Right lobe of liver (tissue), 6 donors: ENCODE measurements at regions not wholly inside any gene's neighbourhood (a gene's known extent, or its start where the extent isn't known, plus 50 kb on each side); places are given as distances from the start of the nearest gene placed in this dataset.

Source experiments
- ATAC-seq, 4 donors: fragments of 200-7000 bp; cut with Tn5 transposase; one replicate each; pipeline ENCODE4 v1.9.1; 2020; ENCODE audit warnings: mild to moderate bottlenecking in 4 of 4, moderate library complexity in 4 of 4
- DNase-seq, 3 donors: peaks; one replicate each; pipeline ENCODE4 v3.0.0-alpha.2; 2020
- H3K27ac ChIP-seq, 3 donors: fragments of 200-600 bp; one replicate each; pipeline ENCODE4 v1.8.0; 2022
- H3K27me3 ChIP-seq, 2 donors: fragments of 200-600 bp; one replicate each; pipeline ENCODE4 v1.8.0; 2022
- H3K36me3 ChIP-seq, 4 donors: fragments of 200-600 bp; sonication (generic) in 1 of 4; one replicate each; pipeline versions ENCODE4 v1.5.1 to v1.8.0; 2017 to 2022; ENCODE audit warnings: control low read depth in 1 of 4
- H3K4me1 ChIP-seq, 4 donors: fragments of 200-600 bp; sonication (generic) in 1 of 4; one replicate each; pipeline versions ENCODE4 v1.5.1 to v1.8.0; 2017 to 2022; ENCODE audit warnings: control low read depth in 1 of 4
- H3K4me3 ChIP-seq, 3 donors: fragments of 200-600 bp; one replicate each; pipeline ENCODE4 v1.8.0; 2022
- H3K9me3 ChIP-seq, 4 donors: fragments of 200-600 bp; sonication (generic) in 1 of 4; one replicate each; pipeline versions ENCODE4 v1.5.1 to v1.8.0; 2017 to 2022; ENCODE audit warnings: control low read depth in 1 of 4
- CTCF ChIP-seq, 4 donors: fragments of 200-600 bp in 3 of 4; fragments of 450-650 bp in 1 of 4; IDR thresholded peaks; one replicate each; pipeline versions ENCODE4 v1.5.1 to v1.8.0; 2016 to 2022; ENCODE audit warnings: antibody characterized with exemption in 4 of 4, mild to moderate bottlenecking in 2 of 4
- POLR2A ChIP-seq: fragments of 450-650 bp; IDR thresholded peaks from one replicate; pipeline ENCODE4 v1.6.1; 2017; ENCODE audit warnings: antibody characterized with exemption, mild to moderate bottlenecking
- WGBS: methylation state at CpG from one replicate; pipeline ENCODE4 v1.1.6; 2018; ENCODE audit warnings: low coverage, low lambda C conversion rate; ENCODE audit not compliant: insufficient coverage; ENCODE audit errors: missing lambda C conversion rate; 5-methylcytosine and 5-hydroxymethylcytosine counted together
- intact Hi-C, 2 donors: fragments of 100-400 bp; cut with DNase I; formaldehyde crosslinking; loops; one replicate each; pipeline versions ENCODE4 v1.11.2 to v1.14.1; 2022
- donor health status: DM: no; HTN: yes; CAD: no.
- donor health status: DM: no; HTN: no; CAD: no.
- donor health status: DM: no; HTN: no; CAD: no.
- donor health status: DM: no; HTN: yes; CAD: no.
- donor health status: DM: no; HTN: yes; CAD: no.

GRCh38 chr5:153883854-153884611 lies 154.7 kb downstream of the FAM114A2 start:
- H3K27ac ChIP-seq = no peak overlapping the region
- 54% methylated on average over 5 of the region's 6 CpGs for WGBS
- DNase-seq = no peak
- no peaks in the 10 kb centered on the region for H3K9me3 ChIP-seq
- TF ChIP-seq CTCF (IDR thresholded peaks at IDR 0.05) (no peak), POLR2A (no peak)
- no peaks in the 10 kb centered on the region for H3K27me3 ChIP-seq
- H3K4me3 ChIP-seq = no peak overlapping the region
- no peaks in the 10 kb centered on the region for H3K4me1 ChIP-seq
- intact Hi-C loops = no loop called here
- no peaks in the 10 kb centered on the region for H3K36me3 ChIP-seq
- ATAC-seq = no peak

- Histone ChIP-seq H3K36me3 (no peaks in the 10 kb centered on the region), H3K4me1 (no peaks in the 10 kb centered on the region), H3K27ac (no peak overlapping the region), H3K9me3 (no peaks in the 10 kb centered on the region), H3K4me3 (no peak overlapping the region), H3K27me3 (no peaks in the 10 kb centered on the region)
- TF ChIP-seq CTCF (IDR thresholded peaks at IDR 0.05) (no peak), POLR2A (no peak)
- intact Hi-C loops = no loop called here
- WGBS = 31% methylated on average over 1 of the region's 1 CpG
- DNase-seq (no peak), ATAC-seq (no peak)
Measured at GRCh38 chr5:153881687-153882086, 157.0 kb downstream of the FAM114A2 start.

- Histone ChIP-seq H3K27me3 (no peaks in the 10 kb centered on the region), H3K9me3 (no peaks in the 10 kb centered on the region), H3K4me3 (no peak overlapping the region), H3K27ac (no peak overlapping the region), H3K4me1 (no peaks in the 10 kb centered on the region), H3K36me3 (no peaks in the 10 kb centered on the region)
- 20% methylated on average over 1 of the region's 1 CpG for WGBS
- DNase-seq (no peak), ATAC-seq (no peak)
- intact Hi-C loops = no loop called here
- no peak for TF ChIP-seq CTCF (IDR thresholded peaks at IDR 0.05)
Measured at GRCh38 chr5:153880106-153880505, 158.6 kb downstream of the FAM114A2 start.

GRCh38 chr5:153879596-153879995 lies 159.1 kb downstream of the FAM114A2 start:
- Histone ChIP-seq H3K9me3 (no peaks in the 10 kb centered on the region), H3K27me3 (no peaks in the 10 kb centered on the region), H3K4me3 (no peak overlapping the region), H3K36me3 (no peaks in the 10 kb centered on the region), H3K4me1 (no peaks in the 10 kb centered on the region), H3K27ac (no peak overlapping the region)
- TF ChIP-seq POLR2A (no peak), CTCF (IDR thresholded peaks at IDR 0.05) (no peak)
- DNase-seq = no peak
- ATAC-seq = no peak
- intact Hi-C loops = no loop called here

GRCh38 chr5:153866176-153866575 lies 172.5 kb downstream of the FAM114A2 start:
- 60% methylated on average over 4 of the region's 4 CpGs for WGBS
- intact Hi-C loops = no loop called here
- Histone ChIP-seq H3K9me3 (no peaks in the 10 kb centered on the region), H3K4me1 (no peaks in the 10 kb centered on the region), H3K27ac (no peak overlapping the region), H3K36me3 (no peaks in the 10 kb centered on the region), H3K4me3 (no peak overlapping the region), H3K27me3 (no peaks in the 10 kb centered on the region)
- no peak for TF ChIP-seq CTCF (IDR thresholded peaks at IDR 0.05)
- no peak for TF ChIP-seq POLR2A
- DNase-seq (no peak), ATAC-seq (no peak)
